ENCODE measurements at regions not wholly inside any gene's neighbourhood (a gene's known extent, or its start where the extent isn't known, plus 50 kb on each side); places are given as distances from the start of the nearest gene placed in this dataset.
"Not testable (repeated sequence)": the region's sequence is repeated elsewhere in the genome, so short reads cannot be mapped to it uniquely, and the experiment has no call there.

GRCh38 chr3:189375532-189375931 lies 203.8 kb downstream of the TPRG1 start:
- Histone ChIP-seq H3K4me1 (ENCODE audit: control insufficient read depth in 1 of 2, insufficient read depth in 2 of 2, low read length in 2 of 2) (no peaks in the 10 kb centered on the region), H3K4me2 (replicated peaks; ENCODE audit: extremely low read depth, low read length, poor library complexity, severe bottlenecking) (no peak overlapping the region), H3K27ac (ENCODE audit: low read depth in 1 of 2, low read length in 2 of 2) (no peak overlapping the region), H3K36me3 (replicated peaks in 1 of 2; ENCODE audit: control insufficient read depth in 1 of 2, insufficient read depth in 2 of 2, low read length in 2 of 2) (no peaks in the 10 kb centered on the region), H3K9me3 (replicated peaks in 1 of 2; ENCODE audit: control insufficient read depth in 1 of 2, insufficient read depth in 1 of 2, low read length in 2 of 2) (peaks cover 5% of the 10 kb centered on the region in 2 donors), H4K20me1 (ENCODE audit: insufficient read depth, low read length) (no peaks in the 10 kb centered on the region), H3K9ac (ENCODE audit: insufficient read depth, low read length, poor library complexity, severe bottlenecking) (no peak overlapping the region), H2AFZ (ENCODE audit: insufficient read depth, low read depth, low read length, poor library complexity, severe bottlenecking) (no peak overlapping the region), H3K27me3 (ENCODE audit: control insufficient read depth in 2 of 2, insufficient read depth in 2 of 2, low read length in 2 of 2) (no peaks in the 10 kb centered on the region), H3K79me2 (ENCODE audit: insufficient read depth, low read length) (no peaks in the 10 kb centered on the region), H3K4me3 (replicated peaks in 1 of 3; ENCODE audit: low read depth in 2 of 3, low read length in 3 of 3) (no peak overlapping the region)
- intact Hi-C loops (cut with micrococcal nuclease), result no loop called here
- no CpG with 5 or more reads among the region's 2 CpGs for WGBS (ENCODE audit: insufficient coverage)
- Mint-ChIP-seq H3K4me3 (no peak overlapping the region), H3K27me3 (ENCODE audit: low read depth in 3 of 3) (no peaks in the 10 kb centered on the region), H3K27ac (no peak overlapping the region), H3K4me1 (no peaks in the 10 kb centered on the region), H3K36me3 (no peaks in the 10 kb centered on the region), H3K9me3 (peaks cover 0 to 14% (median 7%) of the 10 kb centered on the region in 7 donors)
- TF ChIP-seq CTCF (IDR thresholded peaks at IDR 0.05), result no peak
- no peak for DNase-seq

GRCh38 chr3:189383630-189384029 lies 211.9 kb downstream of the TPRG1 start:
- DNase-seq, result no peak
- Mint-ChIP-seq H3K4me1 (no peaks in the 10 kb centered on the region), H3K36me3 (no peaks in the 10 kb centered on the region), H3K9me3 (peaks cover 5 to 18% (median 11%) of the 10 kb centered on the region in 7 donors), H3K27me3 (ENCODE audit: low read depth in 3 of 3) (no peaks in the 10 kb centered on the region), H3K27ac (no peak overlapping the region), H3K4me3 (no peak overlapping the region)
- Histone ChIP-seq H3K4me2 (replicated peaks; ENCODE audit: extremely low read depth, low read length, poor library complexity, severe bottlenecking) (no peak overlapping the region), H3K4me3 (replicated peaks in 1 of 3; ENCODE audit: low read depth in 2 of 3, low read length in 3 of 3) (no peak overlapping the region), H3K27ac (ENCODE audit: low read depth in 1 of 2, low read length in 2 of 2) (no peak overlapping the region), H2AFZ (ENCODE audit: insufficient read depth, low read depth, low read length, poor library complexity, severe bottlenecking) (no peak overlapping the region), H3K79me2 (ENCODE audit: insufficient read depth, low read length) (no peaks in the 10 kb centered on the region), H4K20me1 (ENCODE audit: insufficient read depth, low read length) (no peaks in the 10 kb centered on the region), H3K27me3 (ENCODE audit: control insufficient read depth in 2 of 2, insufficient read depth in 2 of 2, low read length in 2 of 2) (no peaks in the 10 kb centered on the region), H3K9ac (ENCODE audit: insufficient read depth, low read length, poor library complexity, severe bottlenecking) (no peak overlapping the region), H3K4me1 (ENCODE audit: control insufficient read depth in 1 of 2, insufficient read depth in 2 of 2, low read length in 2 of 2) (no peaks in the 10 kb centered on the region), H3K9me3 (replicated peaks in 1 of 2; ENCODE audit: control insufficient read depth in 1 of 2, insufficient read depth in 1 of 2, low read length in 2 of 2) (no peaks in the 10 kb centered on the region), H3K36me3 (replicated peaks in 1 of 2; ENCODE audit: control insufficient read depth in 1 of 2, insufficient read depth in 2 of 2, low read length in 2 of 2) (no peaks in the 10 kb centered on the region)
- no CpG with 5 or more reads among the region's 1 CpG for WGBS (ENCODE audit: insufficient coverage)
- intact Hi-C loops (cut with micrococcal nuclease), result no loop called here
- no peak for TF ChIP-seq CTCF (IDR thresholded peaks at IDR 0.05)

GRCh38 chr3:189385880-189386279 lies 214.1 kb downstream of the TPRG1 start:
- H3K4me1 ChIP-seq (ENCODE audit: control insufficient read depth in 1 of 2, insufficient read depth in 2 of 2, low read length in 2 of 2); DNase-seq; H3K36me3 Mint-ChIP-seq; H3K4me1 Mint-ChIP-seq; H3K4me2 ChIP-seq (replicated peaks; ENCODE audit: extremely low read depth, low read length, poor library complexity, severe bottlenecking); H3K36me3 ChIP-seq (replicated peaks in 1 of 2; ENCODE audit: control insufficient read depth in 1 of 2, insufficient read depth in 2 of 2, low read length in 2 of 2); H3K4me3 Mint-ChIP-seq; intact Hi-C loops (cut with micrococcal nuclease); H3K9ac ChIP-seq (ENCODE audit: insufficient read depth, low read length, poor library complexity, severe bottlenecking); H3K27ac ChIP-seq (ENCODE audit: low read depth in 1 of 2, low read length in 2 of 2); H3K9me3 ChIP-seq (replicated peaks in 1 of 2; ENCODE audit: control insufficient read depth in 1 of 2, insufficient read depth in 1 of 2, low read length in 2 of 2); H2AFZ ChIP-seq (ENCODE audit: insufficient read depth, low read depth, low read length, poor library complexity, severe bottlenecking); H3K27ac Mint-ChIP-seq; H4K20me1 ChIP-seq (ENCODE audit: insufficient read depth, low read length); H3K27me3 ChIP-seq (ENCODE audit: control insufficient read depth in 2 of 2, insufficient read depth in 2 of 2, low read length in 2 of 2); H3K27me3 Mint-ChIP-seq (ENCODE audit: low read depth in 3 of 3); H3K79me2 ChIP-seq (ENCODE audit: insufficient read depth, low read length); H3K4me3 ChIP-seq (replicated peaks in 1 of 3; ENCODE audit: low read depth in 2 of 3, low read length in 3 of 3): not testable (repeated sequence)
- H3K9me3 Mint-ChIP-seq, result peaks cover 5 to 19% (median 12%) of the 10 kb centered on the region in 7 donors
- no CpG with 5 or more reads among the region's 1 CpG for WGBS (ENCODE audit: insufficient coverage)
